ENCODE measurements at regions not wholly inside any gene's neighbourhood (a gene's known extent, or its start where the extent isn't known, plus 50 kb on each side); places are given as distances from the start of the nearest gene placed in this dataset.
"Not testable (repeated sequence)": the region's sequence is repeated elsewhere in the genome, so short reads cannot be mapped to it uniquely, and the experiment has no call there.

- not testable (repeated sequence) for ATAC-seq, DNase-seq
These were observed 97.1 kb downstream of the TTLL2 start for GRCh38 chr6:167421944-167422343.

GRCh38 chr6:167422934-167423333, 98.0 kb downstream of the TTLL2 start:
- H3K9me3 Mint-ChIP-seq, result no peaks in the 10 kb centered on the region
- no peak overlapping the region for H3K4me3 Mint-ChIP-seq
- H3K4me1 Mint-ChIP-seq, result no peaks in the 10 kb centered on the region
- ATAC-seq (peak; percentile 63), DNase-seq (no peak)
- H3K27ac Mint-ChIP-seq, result no peak overlapping the region
- H3K27me3 Mint-ChIP-seq, result no peaks in the 10 kb centered on the region

More at GRCh38 chr6:167421944-167422343, 97.1 kb downstream of the TTLL2 start:
- not testable (repeated sequence) for H3K27ac Mint-ChIP-seq, H3K9me3 Mint-ChIP-seq, H3K27me3 Mint-ChIP-seq, H3K4me3 Mint-ChIP-seq, H3K4me1 Mint-ChIP-seq

- Mint-ChIP-seq H3K27me3 (peaks cover 7% of the 10 kb centered on the region), H3K4me1 (no peaks in the 10 kb centered on the region)
- ATAC-seq, result peak; percentile 32
These were observed 99.3 kb downstream of the TTLL2 start for GRCh38 chr6:167424060-167424673.

GRCh38 chr6:167424700-167425099, 99.8 kb downstream of the TTLL2 start:
- ATAC-seq (no peak), DNase-seq (no peak)
- Mint-ChIP-seq H3K27ac (peak overlapping the region in 1 of 2 donors; percentile 83), H3K4me1 (no peaks in the 10 kb centered on the region), H3K9me3 (no peaks in the 10 kb centered on the region), H3K27me3 (peaks cover 8% of the 10 kb centered on the region), H3K4me3 (no peak overlapping the region)

More at GRCh38 chr6:167424060-167424673, 99.3 kb downstream of the TTLL2 start:
- H3K4me3 Mint-ChIP-seq, result no peak overlapping the region
- no peaks in the 10 kb centered on the region for H3K9me3 Mint-ChIP-seq
- DNase-seq, result no peak
- no peak overlapping the region for H3K27ac Mint-ChIP-seq

- Mint-ChIP-seq H3K27me3 (peaks cover 22% of the 10 kb centered on the region), H3K4me3 (no peak overlapping the region), H3K4me1 (no peaks in the 10 kb centered on the region), H3K9me3 (no peaks in the 10 kb centered on the region), H3K27ac (no peak overlapping the region)
- DNase-seq, result no peak
- no peak for ATAC-seq
These were observed 101.2 kb downstream of the TTLL2 start for GRCh38 chr6:167426084-167426483.

- Mint-ChIP-seq H3K27me3 (peaks cover 22% of the 10 kb centered on the region), H3K4me1 (no peaks in the 10 kb centered on the region), H3K4me3 (no peak overlapping the region), H3K9me3 (no peaks in the 10 kb centered on the region), H3K27ac (no peak overlapping the region)
- DNase-seq (no peak), ATAC-seq (no peak)
These were observed 101.8 kb downstream of the TTLL2 start for GRCh38 chr6:167426651-167427050.

GRCh38 chr6:167428664-167429333, 103.9 kb downstream of the TTLL2 start:
- no peak overlapping the region for H3K4me3 Mint-ChIP-seq
- peaks cover 22% of the 10 kb centered on the region for H3K27me3 Mint-ChIP-seq
- no peak overlapping the region for H3K27ac Mint-ChIP-seq
- H3K4me1 Mint-ChIP-seq, result no peaks in the 10 kb centered on the region
- no peaks in the 10 kb centered on the region for H3K9me3 Mint-ChIP-seq
- ATAC-seq (no peak), DNase-seq (no peak)

- peaks cover 22% of the 10 kb centered on the region for H3K27me3 Mint-ChIP-seq
- no peaks in the 10 kb centered on the region for H3K9me3 Mint-ChIP-seq
- DNase-seq, result no peak
- no peak overlapping the region for H3K4me3 Mint-ChIP-seq
- H3K27ac Mint-ChIP-seq, result no peak overlapping the region
- ATAC-seq, result no peak
- H3K4me1 Mint-ChIP-seq, result no peaks in the 10 kb centered on the region
These were observed 104.5 kb downstream of the TTLL2 start for GRCh38 chr6:167429353-167429752.

- no peak overlapping the region for H3K4me3 Mint-ChIP-seq
- ATAC-seq (no peak), DNase-seq (no peak)
- peaks cover 8% of the 10 kb centered on the region for H3K27me3 Mint-ChIP-seq
- H3K27ac Mint-ChIP-seq, result no peak overlapping the region
- no peaks in the 10 kb centered on the region for H3K4me1 Mint-ChIP-seq
- no peaks in the 10 kb centered on the region for H3K9me3 Mint-ChIP-seq
These were observed 110.4 kb downstream of the TTLL2 start for GRCh38 chr6:167435209-167435728.

- H3K27ac Mint-ChIP-seq, result no peak overlapping the region
- H3K9me3 Mint-ChIP-seq, result no peaks in the 10 kb centered on the region
- no peaks in the 10 kb centered on the region for H3K4me1 Mint-ChIP-seq
- no peak for ATAC-seq
- H3K4me3 Mint-ChIP-seq, result no peak overlapping the region
- DNase-seq, result no peak
- H3K27me3 Mint-ChIP-seq, result peaks cover 7% of the 10 kb centered on the region
These were observed 113.1 kb downstream of the TTLL2 start for GRCh38 chr6:167437888-167438484.

- no peak for ATAC-seq
- H3K27ac Mint-ChIP-seq, result no peak overlapping the region
- H3K4me1 Mint-ChIP-seq, result no peaks in the 10 kb centered on the region
- no peak for DNase-seq
- no peak overlapping the region for H3K4me3 Mint-ChIP-seq
- no peaks in the 10 kb centered on the region for H3K9me3 Mint-ChIP-seq
- peaks cover 7% of the 10 kb centered on the region for H3K27me3 Mint-ChIP-seq
These were observed 116.9 kb downstream of the TTLL2 start for GRCh38 chr6:167441715-167442206.

GRCh38 chr6:167442245-167442644, 117.4 kb downstream of the TTLL2 start:
- DNase-seq, result no peak
- H3K27me3 Mint-ChIP-seq, result peaks cover 7% of the 10 kb centered on the region
- no peaks in the 10 kb centered on the region for H3K4me1 Mint-ChIP-seq
- H3K9me3 Mint-ChIP-seq, result no peaks in the 10 kb centered on the region
- no peak for ATAC-seq
- H3K27ac Mint-ChIP-seq, result no peak overlapping the region
- H3K4me3 Mint-ChIP-seq, result no peak overlapping the region

- ATAC-seq (no peak), DNase-seq (no peak)
- peaks cover 7% of the 10 kb centered on the region for H3K27me3 Mint-ChIP-seq
- H3K4me3 Mint-ChIP-seq, result no peak overlapping the region
- no peak overlapping the region for H3K27ac Mint-ChIP-seq
- H3K4me1 Mint-ChIP-seq, result no peaks in the 10 kb centered on the region
- no peaks in the 10 kb centered on the region for H3K9me3 Mint-ChIP-seq
These were observed 118.2 kb downstream of the TTLL2 start for GRCh38 chr6:167442796-167443680.

- Mint-ChIP-seq H3K9me3 (no peaks in the 10 kb centered on the region), H3K27ac (no peak overlapping the region), H3K4me1 (no peaks in the 10 kb centered on the region), H3K4me3 (no peak overlapping the region), H3K27me3 (peaks cover 7% of the 10 kb centered on the region)
- no peak for ATAC-seq
- no peak for DNase-seq
These were observed 119.9 kb downstream of the TTLL2 start for GRCh38 chr6:167444602-167445346.

- Mint-ChIP-seq H3K4me1 (no peaks in the 10 kb centered on the region), H3K27me3 (peaks cover 7% of the 10 kb centered on the region), H3K9me3 (no peaks in the 10 kb centered on the region), H3K27ac (peak overlapping the region in 1 of 2 donors; percentile 23), H3K4me3 (no peak overlapping the region)
- no peak for ATAC-seq
- no peak for DNase-seq
These were observed 120.7 kb downstream of the TTLL2 start for GRCh38 chr6:167445568-167445967.

Measured in stimulated activated naive CD8-positive, alpha-beta T cell treated with anti-CD3 and anti-CD28 coated beads, Interleukin-15, amount 100 ng/mL, for 72 hours (primary cell).